ENCODE measurements at regions not wholly inside any gene's neighbourhood (a gene's known extent, or its start where the extent isn't known, plus 50 kb on each side); places are given as distances from the start of the nearest gene placed in this dataset.

GRCh38 chr3:35042210-35042991 lies 596.9 kb upstream of the ARPP21 start:
- no peak for TF ChIP-seq CTCF (IDR thresholded peaks at IDR 0.05)
- no peak for TF ChIP-seq POLR2AphosphoS5 (IDR thresholded peaks at IDR 0.05; ENCODE audit: low read depth, low read length)
- TF ChIP-seq REST (IDR thresholded peaks at IDR 0.05; ENCODE audit: insufficient read depth in 1 of 2, low read depth in 2 of 2, low read length in 1 of 2), result no peak
- TF ChIP-seq SIN3A (IDR thresholded peaks at IDR 0.05; ENCODE audit: borderline replicate concordance, insufficient read depth, low read depth, low read length), result no peak
